Dedifferentiated amniotic fluid mesenchymal stem cell (primary cell): ENCODE measurements at regions not wholly inside any gene's neighbourhood (a gene's known extent, or its start where the extent isn't known, plus 50 kb on each side); places are given as distances from the start of the nearest gene placed in this dataset.
"Not testable (repeated sequence)": the region's sequence is repeated elsewhere in the genome, so short reads cannot be mapped to it uniquely, and the experiment has no call there.

Source experiments
- DNase-seq: peaks from one replicate; pipeline ENCODE4 v3.0.0-alpha.2; 2016; ENCODE audit errors: extremely low spot score

DNA sequence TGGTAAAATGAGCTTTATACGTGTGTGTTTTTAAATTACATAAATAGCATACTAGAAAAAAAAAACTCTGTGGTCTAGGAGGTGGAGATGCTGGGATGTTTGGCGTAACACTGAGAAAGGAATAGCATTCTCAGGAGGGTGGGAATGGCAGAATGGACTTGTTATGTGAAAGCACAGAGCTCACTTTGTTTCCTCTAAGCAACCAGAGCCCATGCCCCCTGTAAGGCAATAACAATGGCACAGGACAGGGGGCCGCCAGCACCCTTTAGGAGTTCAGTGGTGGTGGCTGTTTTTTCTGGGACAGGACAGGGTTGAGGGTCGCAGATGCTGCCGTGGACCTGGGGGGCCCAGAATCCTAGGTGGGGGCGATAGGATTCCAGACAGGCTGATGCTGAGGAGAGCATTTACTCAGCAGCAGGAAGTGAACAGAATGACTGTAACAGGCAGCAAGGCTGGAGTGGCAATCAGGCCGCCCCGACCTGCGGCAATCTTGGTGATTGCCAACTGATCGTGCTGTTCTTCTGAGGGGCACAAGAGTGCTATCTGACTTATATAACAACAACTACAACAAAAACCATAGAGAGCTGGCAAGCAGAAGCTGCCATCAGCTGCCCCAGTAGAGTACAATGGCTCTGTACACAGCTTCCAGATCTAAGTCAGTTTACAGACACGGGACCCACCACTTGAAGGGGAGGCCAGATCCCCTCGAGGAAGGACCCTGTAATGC, 160.4 kb downstream of the UACA start:
- no peak for DNase-seq

GRCh38 chr15:70602281-70602680, 161.1 kb downstream of the UACA start:
- no peak for DNase-seq

DNA sequence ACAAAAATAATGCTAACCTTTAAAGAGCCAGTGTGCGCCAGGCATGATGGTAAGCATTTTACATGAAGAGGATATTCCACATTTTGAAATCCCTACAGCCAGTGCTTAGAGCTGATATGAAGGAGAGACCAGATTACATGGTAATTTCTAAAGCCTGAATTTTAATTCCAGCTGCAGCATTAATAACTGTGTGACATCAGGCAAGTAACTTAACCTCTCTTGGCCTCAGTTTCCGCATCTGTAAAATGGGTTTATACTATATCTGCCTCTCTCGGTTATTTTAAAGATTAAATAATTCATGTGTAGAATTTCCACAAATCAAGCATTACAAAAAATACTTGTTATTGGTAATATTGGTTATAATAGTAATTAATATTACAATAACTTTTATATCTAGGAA, 165.4 kb downstream of the UACA start:
- DNase-seq, result no peak

DNA sequence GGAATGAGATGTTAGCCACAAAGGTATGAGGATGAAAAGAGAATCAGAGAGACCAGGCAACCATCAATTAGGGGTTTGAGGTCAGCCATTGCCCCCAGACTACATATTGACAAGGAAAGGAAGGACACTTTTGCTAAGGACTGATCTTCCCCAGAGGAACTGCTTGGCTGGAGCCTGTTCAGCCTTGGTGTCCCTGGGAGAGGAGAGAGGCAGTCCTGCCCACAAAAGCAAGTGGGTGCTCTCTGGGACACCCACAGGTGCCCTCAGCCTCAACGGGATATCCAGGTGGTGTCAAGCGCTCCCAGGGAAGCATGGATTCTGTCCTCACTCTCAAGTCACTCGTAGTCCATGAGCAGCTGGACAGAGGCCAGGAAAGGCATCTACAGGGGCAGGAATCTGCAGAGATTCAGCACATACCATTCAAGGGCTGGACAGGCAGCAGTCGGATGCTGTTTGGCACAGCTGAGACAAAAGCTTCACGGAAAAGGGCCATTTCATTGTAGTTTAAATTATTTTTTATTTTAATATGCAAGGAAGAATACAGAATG, 166.2 kb downstream of the UACA start:
- DNase-seq, result no peak

DNA sequence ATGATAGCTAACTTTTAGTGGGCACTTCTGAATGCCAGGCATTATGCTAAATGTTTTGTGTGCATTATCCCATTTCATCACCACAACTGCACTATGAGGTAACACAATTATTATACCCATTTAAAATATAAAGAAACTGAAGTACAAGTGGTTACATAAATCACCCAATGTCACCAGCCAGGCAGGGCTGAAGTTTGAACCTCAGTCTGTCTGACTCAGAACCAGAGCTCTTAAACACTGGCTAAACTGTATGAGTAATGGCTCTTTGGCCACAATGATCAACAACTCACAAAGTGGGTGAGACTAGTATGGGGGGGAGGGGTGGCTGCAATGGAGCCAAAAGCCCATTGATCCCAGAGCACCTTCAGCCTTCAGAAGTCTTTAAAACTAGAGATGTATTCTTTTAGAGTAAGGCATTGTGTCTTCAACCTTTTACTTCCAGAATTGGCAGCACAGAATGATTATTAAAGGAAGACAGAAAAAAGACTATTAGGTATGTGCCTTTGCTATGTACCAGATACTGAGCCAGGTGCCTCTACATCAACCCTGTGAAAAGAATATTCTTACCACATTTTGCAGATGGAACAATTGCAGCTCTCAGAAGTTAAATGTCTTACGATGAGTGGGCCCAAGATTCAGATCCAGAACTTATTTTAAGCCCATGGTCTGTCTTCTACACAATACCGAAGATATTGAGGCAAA, 166.9 kb downstream of the UACA start:
- DNase-seq, result peak; percentile 46

DNA sequence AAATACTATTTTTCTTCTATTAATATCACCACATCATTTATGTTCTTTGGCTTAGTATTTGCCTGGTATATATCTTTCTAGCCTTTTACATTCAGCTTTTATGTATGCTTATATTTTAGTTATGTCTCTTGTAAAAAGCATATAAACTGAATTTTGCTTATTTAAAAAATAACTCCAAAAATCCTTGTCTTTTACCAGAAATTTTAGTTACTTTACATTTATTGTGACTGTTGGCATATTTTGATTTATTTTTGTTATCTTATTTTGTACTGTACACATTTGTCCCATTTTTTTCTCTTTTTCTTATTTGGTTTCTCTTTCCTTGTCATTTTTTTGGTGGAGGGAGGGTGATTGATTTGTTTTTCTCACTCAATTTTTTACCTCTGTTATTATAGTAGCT, 169.6 kb downstream of the UACA start:
- DNase-seq, result no peak

DNA sequence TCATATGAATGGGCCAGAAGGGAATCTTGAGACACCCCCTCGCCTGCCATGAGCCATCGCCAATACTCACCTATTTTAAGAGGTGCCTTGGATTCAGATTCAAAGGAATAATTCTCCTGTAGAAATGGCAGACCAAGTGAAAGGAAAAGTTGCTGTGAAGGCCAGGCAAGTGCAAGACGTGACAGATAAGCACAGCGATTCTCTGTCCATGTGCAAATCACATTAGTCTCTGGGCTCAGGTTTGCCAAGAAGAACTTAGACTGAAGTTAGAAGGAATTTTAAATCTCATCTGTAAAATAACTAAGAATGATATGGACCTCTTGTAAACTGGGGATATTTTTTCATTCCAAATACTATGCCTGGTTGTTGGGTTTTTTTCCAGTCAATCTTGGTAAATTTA, 173.6 kb downstream of the UACA start:
- DNase-seq, result no peak

DNA sequence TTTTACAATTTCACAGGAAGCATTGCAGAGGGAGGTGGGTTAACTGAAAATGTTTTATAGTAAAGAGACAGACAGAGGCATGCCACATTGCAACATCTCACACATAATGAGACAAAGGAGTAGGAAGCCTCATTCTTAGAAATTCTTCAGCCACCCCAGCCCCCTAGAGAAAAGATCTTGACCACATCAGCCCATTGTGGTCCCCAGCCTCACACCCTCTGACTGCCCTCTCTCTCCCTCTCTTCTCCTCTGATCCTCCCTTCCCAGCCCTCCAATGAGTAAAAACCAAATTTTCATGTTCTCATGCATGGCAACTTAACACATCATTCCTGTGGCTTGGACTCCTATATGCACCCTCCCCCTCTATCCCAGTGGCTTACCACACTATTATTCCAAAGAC, 174.1 kb downstream of the UACA start:
- peak; percentile 29 for DNase-seq

- no peak for DNase-seq
Measured at GRCh38 chr15:70588613-70589012, 174.7 kb downstream of the UACA start.

DNA sequence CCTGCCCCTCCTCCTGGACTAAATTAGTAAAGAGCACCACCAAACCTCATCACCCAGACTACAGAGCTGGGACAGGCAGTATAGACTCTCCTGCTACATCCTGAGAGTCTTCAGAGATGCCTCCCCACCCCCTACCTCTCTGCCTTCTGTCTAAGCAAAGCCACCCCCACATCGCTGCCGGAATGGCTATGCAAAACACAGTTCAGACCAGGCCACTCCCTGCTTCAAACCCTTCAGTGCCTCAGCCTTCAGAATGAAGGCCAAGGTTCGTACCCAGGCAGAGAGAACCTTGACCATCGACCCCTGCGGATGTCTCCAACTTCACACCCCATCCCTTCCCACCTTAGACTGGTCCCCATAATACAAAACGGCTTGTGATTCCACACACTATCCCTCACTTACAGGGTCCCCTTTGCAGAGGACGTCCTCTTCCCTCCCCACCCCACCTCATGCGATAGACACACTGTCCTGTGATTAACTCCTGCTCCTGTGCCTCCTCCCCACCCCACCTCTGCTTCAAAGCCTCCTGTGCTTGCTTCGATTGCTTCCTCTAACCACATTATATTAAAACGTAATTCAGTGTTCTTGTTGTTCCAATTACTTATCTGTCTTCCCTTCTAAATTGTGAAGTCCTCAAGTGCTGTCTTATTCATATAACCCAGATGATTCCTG, 175.3 kb downstream of the UACA start:
- no peak for DNase-seq

GRCh38 chr15:70587012-70587634, 176.2 kb downstream of the UACA start:
- not testable (repeated sequence) for DNase-seq

- DNase-seq, result no peak
Measured at GRCh38 chr15:70586241-70586640, 177.1 kb downstream of the UACA start.

- DNase-seq, result no peak
Measured at GRCh38 chr15:70585707-70586034, 177.7 kb downstream of the UACA start.

DNA sequence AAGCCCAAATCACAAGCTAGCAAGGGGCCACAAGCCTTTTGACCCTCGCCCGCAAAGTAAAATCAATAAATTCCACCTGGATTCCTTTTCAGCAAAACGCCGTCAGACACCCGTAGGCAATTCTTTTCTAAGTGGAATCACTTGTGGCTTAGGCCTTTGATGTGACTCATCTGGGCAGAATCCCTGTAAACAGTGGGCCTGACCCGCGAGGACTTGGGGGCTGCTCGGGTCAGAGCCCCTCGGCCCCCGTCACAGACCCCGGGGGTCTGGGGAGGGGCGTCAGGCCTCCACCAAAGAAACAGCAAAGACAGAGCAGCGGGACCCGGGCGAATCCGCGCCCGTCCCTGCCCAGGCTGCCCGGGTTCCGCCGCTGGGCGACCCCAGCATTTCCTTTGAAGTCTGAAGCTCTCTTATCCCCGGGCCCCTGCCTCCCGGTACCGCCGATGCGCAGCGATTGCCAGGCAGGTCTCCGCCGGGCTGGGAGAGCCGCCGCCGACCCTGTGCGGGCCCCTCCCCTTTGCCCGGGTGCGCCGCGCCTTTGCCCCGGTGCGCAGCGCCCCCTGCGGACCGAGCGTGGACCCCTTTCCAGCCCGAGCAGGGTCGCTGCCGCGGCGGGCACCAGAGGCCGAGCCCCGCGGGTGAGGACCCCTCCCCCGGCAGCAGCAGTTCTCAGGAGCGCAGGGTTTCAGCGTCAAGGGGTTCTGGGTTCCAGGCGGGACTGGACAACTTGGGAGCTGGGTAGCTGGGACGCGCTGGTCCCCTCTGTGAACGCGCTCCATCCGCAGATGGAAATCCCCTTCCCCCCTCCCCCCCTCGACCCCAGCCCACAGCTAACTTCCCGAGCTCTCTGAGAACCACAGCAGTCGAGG, 178.3 kb downstream of the UACA start:
- DNase-seq, result no peak

- no peak for DNase-seq
Measured at GRCh38 chr15:70584441-70584837, 178.9 kb downstream of the UACA start.

GRCh38 chr15:70583006-70583405, 180.4 kb downstream of the UACA start:
- DNase-seq, result no peak

- DNase-seq, result peak; percentile 49
Measured at GRCh38 chr15:70582143-70582945, 181.0 kb downstream of the UACA start.

- no peak for DNase-seq
Measured at GRCh38 chr15:70580958-70581357, 182.4 kb downstream of the UACA start.

- no peak for DNase-seq
Measured at GRCh38 chr15:70580286-70580685, 183.1 kb downstream of the UACA start.

- no peak for DNase-seq
Measured at GRCh38 chr15:70579766-70580165, 183.6 kb downstream of the UACA start.

GRCh38 chr15:70578196-70578595, 185.2 kb downstream of the UACA start:
- DNase-seq, result no peak
